ENCODE measurements at regions not wholly inside any gene's neighbourhood (a gene's known extent, or its start where the extent isn't known, plus 50 kb on each side); places are given as distances from the start of the nearest gene placed in this dataset.

DNA sequence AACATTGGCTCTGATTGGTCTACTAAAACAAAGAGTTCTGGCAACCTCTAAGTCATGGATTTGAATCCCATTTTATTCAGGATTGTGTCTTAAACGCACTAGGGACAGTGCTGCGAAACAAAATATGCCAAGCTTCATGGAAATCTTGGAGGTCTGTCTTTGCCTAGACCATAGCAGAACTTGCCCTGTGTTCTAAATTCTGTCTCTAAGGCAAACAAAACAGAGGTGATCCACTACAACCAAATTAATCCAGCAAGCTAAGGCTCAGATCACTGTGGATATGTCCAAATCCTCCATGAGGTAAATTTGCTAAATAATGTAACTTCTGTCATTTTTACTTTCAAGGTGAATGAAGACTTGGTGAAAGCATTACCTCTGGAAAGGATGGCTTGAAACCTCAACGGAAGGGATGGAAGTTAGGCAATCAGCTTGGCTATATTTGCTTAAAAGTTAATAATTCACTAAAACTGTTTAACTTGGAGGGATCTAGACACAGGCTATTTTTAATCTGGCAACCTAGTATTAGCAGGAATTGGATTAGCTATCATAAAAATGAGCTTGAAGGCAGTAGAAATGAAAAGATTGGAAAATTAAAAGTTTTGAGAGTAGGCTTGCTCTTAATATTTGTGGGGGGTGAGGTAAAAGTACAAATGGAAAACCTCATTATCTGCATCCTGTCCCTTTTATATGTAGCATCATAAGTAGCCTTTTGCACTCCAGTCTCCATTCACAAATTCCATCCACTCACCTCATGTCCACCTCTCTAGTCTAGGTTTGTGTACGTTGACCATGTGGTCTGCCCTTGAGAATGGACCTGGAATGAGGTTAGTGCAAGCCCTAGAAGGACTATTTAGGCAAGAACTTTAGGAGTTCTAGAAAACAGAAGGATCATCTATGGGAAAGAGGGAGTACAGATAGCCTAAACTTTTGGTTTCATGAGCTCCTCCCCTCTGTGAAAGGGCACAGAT lies 176.2 kb downstream of the SMC2 start:
- no peaks in the 10 kb centered on the region for H3K36me3 ChIP-seq (ENCODE audit: control insufficient read depth in 4 of 4, insufficient read depth in 4 of 4, low read length in 4 of 4)
- H3K27me3 ChIP-seq (ENCODE audit: control insufficient read depth in 3 of 3, insufficient read depth in 3 of 3, low read length in 2 of 3): no peaks in the 10 kb centered on the region
- no peak overlapping the region for H3K4me3 ChIP-seq
- no peak for TF ChIP-seq CTCF (IDR thresholded peaks at IDR 0.05; ENCODE audit: control extremely low read depth, extremely low read depth)
- no peak for ATAC-seq (ENCODE audit: insufficient read depth, low FRiP score)
- DNase-seq: peak in 1 of 3 donors; percentile 25
- H3K9ac ChIP-seq (ENCODE audit: insufficient read depth in 1 of 2, low read length in 2 of 2): no peak overlapping the region
- H3K9me3 ChIP-seq (ENCODE audit: control insufficient read depth in 4 of 4, insufficient read depth in 3 of 4, low read length in 3 of 4): no peaks in the 10 kb centered on the region
- H3K4me1 ChIP-seq (ENCODE audit: control insufficient read depth in 5 of 5, insufficient read depth in 5 of 5, low read length in 5 of 5): no peaks in the 10 kb centered on the region
- H3K27ac ChIP-seq (ENCODE audit: low read depth in 1 of 2, low read length in 1 of 2): no peak overlapping the region
- WGBS, 2 donors: 72 to 82% methylated on average over 4 of the region's 4 CpGs

GRCh38 chr9:104276709-104277245 lies 182.7 kb downstream of the SMC2 start:
- H3K27ac ChIP-seq (ENCODE audit: low read depth in 1 of 2, low read length in 1 of 2): no peak overlapping the region
- no peak for DNase-seq
- no peak for ATAC-seq (ENCODE audit: insufficient read depth, low FRiP score)
- H3K36me3 ChIP-seq (ENCODE audit: control insufficient read depth in 4 of 4, insufficient read depth in 4 of 4, low read length in 4 of 4): no peaks in the 10 kb centered on the region
- H3K27me3 ChIP-seq (ENCODE audit: control insufficient read depth in 3 of 3, insufficient read depth in 3 of 3, low read length in 2 of 3): no peaks in the 10 kb centered on the region
- no peak for TF ChIP-seq CTCF (IDR thresholded peaks at IDR 0.05; ENCODE audit: control extremely low read depth, extremely low read depth)
- H3K9ac ChIP-seq (ENCODE audit: insufficient read depth in 1 of 2, low read length in 2 of 2): no peak overlapping the region
- peaks cover 0 to 3% (median 0%) of the 10 kb centered on the region in 5 donors for H3K4me1 ChIP-seq (ENCODE audit: control insufficient read depth in 5 of 5, insufficient read depth in 5 of 5, low read length in 5 of 5)
- H3K4me3 ChIP-seq: no peak overlapping the region
- peaks cover 0 to 2% (median 0%) of the 10 kb centered on the region in 4 donors for H3K9me3 ChIP-seq (ENCODE audit: control insufficient read depth in 4 of 4, insufficient read depth in 3 of 4, low read length in 3 of 4)
- 75 to 87% methylated on average over 3 of the region's 3 CpGs for WGBS, 2 donors

- H3K9ac ChIP-seq (ENCODE audit: insufficient read depth in 1 of 2, low read length in 2 of 2): no peak overlapping the region
- no peak overlapping the region for H3K27ac ChIP-seq (ENCODE audit: low read depth in 1 of 2, low read length in 1 of 2)
- ATAC-seq (ENCODE audit: insufficient read depth, low FRiP score): no peak
- no peak for TF ChIP-seq CTCF (IDR thresholded peaks at IDR 0.05; ENCODE audit: control extremely low read depth, extremely low read depth)
- peak in 2 of 3 donors; percentile 4 to 25 for DNase-seq
- WGBS, 2 donors: 77 to 85% methylated on average over 2 of the region's 2 CpGs
- no peaks in the 10 kb centered on the region for H3K27me3 ChIP-seq (ENCODE audit: control insufficient read depth in 3 of 3, insufficient read depth in 3 of 3, low read length in 2 of 3)
- no peaks in the 10 kb centered on the region for H3K36me3 ChIP-seq (ENCODE audit: control insufficient read depth in 4 of 4, insufficient read depth in 4 of 4, low read length in 4 of 4)
- peaks cover 0 to 3% (median 0%) of the 10 kb centered on the region in 5 donors for H3K4me1 ChIP-seq (ENCODE audit: control insufficient read depth in 5 of 5, insufficient read depth in 5 of 5, low read length in 5 of 5)
- peaks cover 0 to 2% (median 0%) of the 10 kb centered on the region in 4 donors for H3K9me3 ChIP-seq (ENCODE audit: control insufficient read depth in 4 of 4, insufficient read depth in 3 of 4, low read length in 3 of 4)
- no peak overlapping the region for H3K4me3 ChIP-seq
These were observed 184.9 kb downstream of the SMC2 start for GRCh38 chr9:104278929-104279496.

Measured in lung (tissue), 11 donors.